ENCODE measurements at regions not wholly inside any gene's neighbourhood (a gene's known extent, or its start where the extent isn't known, plus 50 kb on each side); places are given as distances from the start of the nearest gene placed in this dataset.

DNA sequence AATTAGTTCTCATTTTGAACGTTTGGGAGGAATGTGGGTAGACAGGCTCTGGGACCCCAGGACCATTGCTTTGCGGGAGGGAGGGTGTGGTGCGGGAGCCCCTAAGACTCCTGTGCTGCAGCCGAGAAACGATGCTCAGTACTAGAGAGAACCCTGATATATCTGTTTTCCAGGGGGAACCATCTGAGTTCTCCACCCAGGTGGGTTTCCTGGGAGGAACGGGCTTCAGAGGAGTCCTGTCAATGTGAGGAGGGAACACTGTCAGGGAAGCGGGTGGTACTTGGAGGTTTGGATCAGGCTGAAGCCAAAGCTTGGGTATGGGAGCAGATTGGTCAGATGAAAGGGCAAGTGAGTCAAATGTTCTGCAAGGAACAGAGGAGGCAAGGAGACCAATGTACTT lies 358.0 kb downstream of the FGF9 start:
- TF ChIP-seq, protein P1, sequence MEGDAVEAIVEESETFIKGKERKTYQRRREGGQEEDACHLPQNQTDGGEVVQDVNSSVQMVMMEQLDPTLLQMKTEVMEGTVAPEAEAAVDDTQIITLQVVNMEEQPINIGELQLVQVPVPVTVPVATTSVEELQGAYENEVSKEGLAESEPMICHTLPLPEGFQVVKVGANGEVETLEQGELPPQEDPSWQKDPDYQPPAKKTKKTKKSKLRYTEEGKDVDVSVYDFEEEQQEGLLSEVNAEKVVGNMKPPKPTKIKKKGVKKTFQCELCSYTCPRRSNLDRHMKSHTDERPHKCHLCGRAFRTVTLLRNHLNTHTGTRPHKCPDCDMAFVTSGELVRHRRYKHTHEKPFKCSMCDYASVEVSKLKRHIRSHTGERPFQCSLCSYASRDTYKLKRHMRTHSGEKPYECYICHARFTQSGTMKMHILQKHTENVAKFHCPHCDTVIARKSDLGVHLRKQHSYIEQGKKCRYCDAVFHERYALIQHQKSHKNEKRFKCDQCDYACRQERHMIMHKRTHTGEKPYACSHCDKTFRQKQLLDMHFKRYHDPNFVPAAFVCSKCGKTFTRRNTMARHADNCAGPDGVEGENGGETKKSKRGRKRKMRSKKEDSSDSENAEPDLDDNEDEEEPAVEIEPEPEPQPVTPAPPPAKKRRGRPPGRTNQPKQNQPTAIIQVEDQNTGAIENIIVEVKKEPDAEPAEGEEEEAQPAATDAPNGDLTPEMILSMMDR (IDR thresholded peaks at IDR 0.05; ENCODE audit: control insufficient read depth, extremely low read depth, insufficient read depth) = no peak
- DNase-seq (ENCODE audit: low read depth) = no peak
- H3K4me3 ChIP-seq (ENCODE audit: low read depth, low read length) = no peak overlapping the region

DNA sequence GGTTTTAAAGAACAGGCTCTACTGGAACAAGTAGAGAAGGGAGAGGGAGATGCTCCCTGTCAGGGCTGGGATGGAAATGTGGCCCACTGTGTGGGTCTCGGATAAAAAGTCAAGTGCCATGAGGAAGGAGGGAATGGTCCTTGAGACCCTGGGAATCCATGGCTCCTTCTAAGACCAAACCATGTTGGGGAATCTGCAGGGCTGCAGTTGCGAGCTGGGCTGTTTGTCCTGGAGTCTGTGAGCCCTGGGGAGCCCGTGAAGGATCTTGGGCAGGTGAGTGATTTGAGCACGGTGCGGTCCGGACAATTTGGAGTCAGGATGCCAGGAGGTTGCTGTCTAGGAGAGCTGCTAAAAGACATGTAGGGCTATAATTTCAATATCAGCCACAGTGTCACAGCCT lies 359.4 kb downstream of the FGF9 start:
- TF ChIP-seq, protein P1 (IDR thresholded peaks at IDR 0.05; ENCODE audit: control insufficient read depth, extremely low read depth, insufficient read depth) = no peak
- H3K4me3 ChIP-seq (ENCODE audit: low read depth, low read length) = no peak overlapping the region
- DNase-seq (ENCODE audit: low read depth) = no peak

DNA sequence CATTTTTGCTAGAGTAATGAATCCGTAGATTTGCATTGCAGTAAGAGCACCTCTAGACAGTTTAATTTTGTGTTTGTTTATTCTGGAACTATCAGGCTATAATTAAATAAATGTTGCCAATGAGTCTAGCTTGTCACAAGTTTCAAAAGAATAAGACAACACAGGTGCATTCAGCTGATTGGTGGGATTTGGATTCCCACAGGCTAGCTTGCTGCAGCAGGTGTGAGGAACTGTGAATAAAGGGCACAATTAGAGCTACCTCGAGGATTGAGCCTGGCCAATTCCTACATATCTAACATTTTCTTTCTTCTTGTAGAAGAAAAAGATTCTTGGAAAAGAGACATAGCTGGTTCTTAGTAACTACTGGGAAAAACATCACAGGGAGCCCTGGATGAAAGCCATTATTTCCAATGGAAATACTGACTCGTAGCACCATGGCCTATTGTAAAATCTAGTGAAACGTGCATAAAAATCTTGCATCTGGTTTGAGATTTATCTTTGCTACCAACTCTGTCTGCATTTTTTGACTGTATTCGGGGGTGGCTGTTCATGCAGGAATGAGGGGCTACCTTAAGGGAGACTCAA lies 360.9 kb downstream of the FGF9 start:
- DNase-seq (ENCODE audit: low read depth) = no peak
- H3K4me3 ChIP-seq (ENCODE audit: low read depth, low read length) = no peak overlapping the region
- TF ChIP-seq, protein P1 (IDR thresholded peaks at IDR 0.05; ENCODE audit: control insufficient read depth, extremely low read depth, insufficient read depth) = no peak

DNA sequence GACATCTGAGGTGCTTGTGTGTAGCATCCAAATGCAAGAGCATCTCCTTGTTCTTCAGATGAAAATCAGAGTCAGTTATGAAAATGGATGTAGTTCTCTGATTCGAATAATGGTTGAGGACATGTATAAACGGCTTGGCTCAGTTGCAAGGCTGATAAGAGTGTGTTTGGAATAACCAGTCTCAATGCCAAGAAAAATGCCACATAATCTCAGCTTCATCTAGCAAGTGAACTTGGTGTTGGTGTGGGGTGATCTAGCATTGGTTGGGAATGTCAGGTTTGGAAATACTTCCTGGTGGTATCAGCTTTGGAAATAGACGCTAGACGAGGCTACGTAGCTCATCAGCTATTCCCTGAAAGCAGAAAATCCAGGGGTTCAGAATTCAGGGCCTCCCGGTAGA lies 362.0 kb downstream of the FGF9 start:
- TF ChIP-seq, protein P1 (IDR thresholded peaks at IDR 0.05; ENCODE audit: control insufficient read depth, extremely low read depth, insufficient read depth) = no peak
- DNase-seq (ENCODE audit: low read depth) = no peak
- no peak overlapping the region for H3K4me3 ChIP-seq (ENCODE audit: low read depth, low read length)

DNA sequence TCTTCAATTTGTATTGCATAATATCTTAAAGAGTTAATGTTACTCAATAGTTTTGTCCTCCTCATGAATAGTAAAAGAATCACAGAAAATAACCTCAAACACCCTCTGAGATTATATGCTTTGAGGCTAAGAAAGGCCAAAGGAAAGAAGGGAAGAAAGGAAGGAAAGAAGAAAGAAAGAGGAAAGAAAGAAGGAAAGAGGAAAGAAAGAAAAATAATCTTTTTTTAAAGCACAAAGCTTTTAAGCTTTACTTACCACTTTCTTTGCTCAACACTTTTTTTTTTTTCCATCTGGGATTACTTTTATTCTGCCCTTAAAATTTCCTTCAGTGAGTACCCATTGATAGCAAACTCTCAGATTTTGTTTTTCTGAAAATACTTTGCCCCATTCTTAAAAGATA lies 369.1 kb downstream of the FGF9 start:
- H3K4me3 ChIP-seq (ENCODE audit: low read depth, low read length) = no peak overlapping the region
- DNase-seq (ENCODE audit: low read depth) = no peak
- TF ChIP-seq, protein P1 (IDR thresholded peaks at IDR 0.05; ENCODE audit: control insufficient read depth, extremely low read depth, insufficient read depth) = no peak

DNA sequence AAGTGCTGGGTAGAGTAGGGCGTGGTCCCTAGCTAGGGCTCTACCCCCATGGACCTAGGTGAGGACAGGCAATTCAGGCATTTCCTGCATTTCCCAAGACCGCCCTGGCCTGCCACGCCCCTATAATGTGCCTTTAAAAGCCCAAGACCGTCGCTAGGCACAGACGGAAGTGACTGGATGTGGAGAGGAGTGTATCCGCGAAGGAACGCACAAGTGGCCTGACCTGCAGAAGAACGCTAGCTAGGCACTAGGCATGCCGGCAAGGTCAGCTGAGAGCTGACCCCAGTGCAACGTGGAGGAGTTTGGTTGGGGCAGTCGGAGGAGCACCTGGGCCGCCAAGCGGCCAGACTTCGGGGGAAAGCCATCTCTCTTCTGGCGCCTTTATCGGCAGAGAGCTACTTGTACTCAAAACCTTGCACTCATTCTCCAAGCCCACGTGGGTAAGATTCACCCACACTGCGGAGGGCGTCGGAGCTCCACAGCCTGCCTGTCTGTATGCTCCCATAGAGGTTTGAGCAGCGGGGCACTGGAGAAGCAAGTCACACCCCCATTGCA lies 370.0 kb downstream of the FGF9 start:
- no peak overlapping the region for H3K4me3 ChIP-seq (ENCODE audit: low read depth, low read length)
- TF ChIP-seq, protein P1 (IDR thresholded peaks at IDR 0.05; ENCODE audit: control insufficient read depth, extremely low read depth, insufficient read depth) = no peak
- DNase-seq (ENCODE audit: low read depth) = no peak

DNA sequence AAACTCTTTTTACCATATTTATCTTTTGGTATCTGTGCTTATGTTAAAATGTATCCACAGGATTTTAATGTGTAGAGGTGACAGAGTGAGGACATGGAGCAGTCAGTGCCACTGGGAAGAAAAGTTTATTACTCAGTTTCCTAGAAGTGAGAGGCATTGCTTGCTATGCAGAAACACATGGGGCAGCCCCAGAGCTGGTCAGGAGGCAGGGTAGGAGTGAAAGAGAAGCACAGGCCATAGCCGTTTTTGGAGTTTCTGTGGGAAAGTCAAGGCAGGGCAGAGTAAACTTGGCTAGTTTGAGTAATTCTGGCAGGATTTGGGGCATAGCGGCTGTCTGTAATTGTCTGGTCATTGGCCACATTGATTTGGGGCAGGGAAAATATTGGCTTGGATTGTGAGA lies 370.9 kb downstream of the FGF9 start:
- H3K4me3 ChIP-seq (ENCODE audit: low read depth, low read length) = no peak overlapping the region
- TF ChIP-seq, protein P1 (IDR thresholded peaks at IDR 0.05; ENCODE audit: control insufficient read depth, extremely low read depth, insufficient read depth) = no peak
- DNase-seq (ENCODE audit: low read depth) = no peak
